Stimulated activated CD8-positive, alpha-beta memory T cell treated with anti-CD3 and anti-CD28 coated beads, Interleukin-15, amount 100 ng/mL, for 1 hour (primary cell): ENCODE measurements at regions not wholly inside any gene's neighbourhood (a gene's known extent, or its start where the extent isn't known, plus 50 kb on each side); places are given as distances from the start of the nearest gene placed in this dataset.

ENCODE experiments used
- DNase-seq: peaks from one replicate; pipeline ENCODE4 v3.0.0-alpha.2; 2020; ENCODE audit warnings: low read depth

GRCh38 chr2:22616031-22616430 lies 768.9 kb upstream of the KLHL29 start:
- DNase-seq: no peak

GRCh38 chr2:22623620-22624019 lies 761.4 kb upstream of the KLHL29 start:
- DNase-seq: no peak

GRCh38 chr2:22626621-22627020 lies 758.4 kb upstream of the KLHL29 start:
- no peak for DNase-seq

- DNase-seq: no peak
Observed at GRCh38 chr2:22628221-22628620, 756.8 kb upstream of the KLHL29 start.

GRCh38 chr2:22628906-22629305 lies 756.1 kb upstream of the KLHL29 start:
- DNase-seq: no peak

GRCh38 chr2:22634167-22634566 lies 750.8 kb upstream of the KLHL29 start:
- DNase-seq: no peak

- no peak for DNase-seq
Observed at GRCh38 chr2:22656426-22656825, 728.6 kb upstream of the KLHL29 start.

- DNase-seq: no peak
Observed at GRCh38 chr2:22673529-22673928, 711.5 kb upstream of the KLHL29 start.

- DNase-seq: no peak
Observed at GRCh38 chr2:22683914-22684313, 701.1 kb upstream of the KLHL29 start.

GRCh38 chr2:22690096-22690495 lies 694.9 kb upstream of the KLHL29 start:
- DNase-seq: no peak

- DNase-seq: no peak
Observed at GRCh38 chr2:22691666-22692065, 693.3 kb upstream of the KLHL29 start.

- DNase-seq: no peak
Observed at GRCh38 chr2:22692746-22693145, 692.2 kb upstream of the KLHL29 start.

- no peak for DNase-seq
Observed at GRCh38 chr2:22694300-22694699, 690.7 kb upstream of the KLHL29 start.

- no peak for DNase-seq
Observed at GRCh38 chr2:22694856-22695255, 690.1 kb upstream of the KLHL29 start.

- DNase-seq: no peak
Observed at GRCh38 chr2:22697054-22697788, 687.8 kb upstream of the KLHL29 start.

- no peak for DNase-seq
Observed at GRCh38 chr2:22701561-22702160, 683.3 kb upstream of the KLHL29 start.

- no peak for DNase-seq
Observed at GRCh38 chr2:22703286-22703920, 681.6 kb upstream of the KLHL29 start.

- no peak for DNase-seq
Observed at GRCh38 chr2:22719396-22719795, 665.6 kb upstream of the KLHL29 start.

GRCh38 chr2:22729466-22729865 lies 655.5 kb upstream of the KLHL29 start:
- DNase-seq: no peak

GRCh38 chr2:22734373-22735045 lies 650.5 kb upstream of the KLHL29 start:
- no peak for DNase-seq

- DNase-seq: no peak
Observed at GRCh38 chr2:22737144-22737543, 647.8 kb upstream of the KLHL29 start.

GRCh38 chr2:22741216-22741615 lies 643.8 kb upstream of the KLHL29 start:
- no peak for DNase-seq

- DNase-seq: no peak
Observed at GRCh38 chr2:22748909-22749308, 636.1 kb upstream of the KLHL29 start.
